B cell (primary cell): ENCODE measurements at regions not wholly inside any gene's neighbourhood (a gene's known extent, or its start where the extent isn't known, plus 50 kb on each side); places are given as distances from the start of the nearest gene placed in this dataset.
A peak's percentile ranks its signal among the peaks of the same experiment; 100 is the strongest.

Source experiments
- ATAC-seq: fragments of 200-7000 bp; cut with Tn5 transposase; one replicate; pipeline ENCODE4 v1.10.0; 2021; ENCODE audit warnings: low read depth, mild to moderate bottlenecking, moderate number of reproducible peaks, moderate library complexity
- CTCF ChIA-PET: fragments of 350-600 bp; sonication (Branson Sonifier 250); formaldehyde crosslinking; loops from one replicate; lab custom pipeline; 2021; ENCODE audit warnings: antibody characterized with exemption, inconsistent platforms; lab: Charles Lee
- POLR2A ChIA-PET: fragments of 350-600 bp; sonication (Branson Sonifier 250); formaldehyde crosslinking; loops from one replicate; lab custom pipeline; 2021; ENCODE audit warnings: antibody characterized with exemption; lab: Charles Lee
- DNase-seq: peaks from one replicate; pipeline ENCODE4 v3.0.0; 2013
- H2AFZ ChIP-seq: 2 replicates; pipeline ENCODE4 v1.6.1; 2012; ENCODE audit warnings: mild to moderate bottlenecking, low read depth, low read length; ENCODE audit not compliant: insufficient read depth, poor library complexity, severe bottlenecking
- H3K27ac ChIP-seq, 2 donors: 1 replicate in 1 of 2; 2 replicates in 1 of 2; pipeline ENCODE4 v1.5.1; 2012 to 2013; ENCODE audit warnings: low read length in 2 of 2, mild to moderate bottlenecking in 2 of 2, moderate library complexity in 1 of 2
- H3K27me3 ChIP-seq, 4 experiments: fragments of 200-600 bp in 1 of 4; sonication (generic) in 1 of 4; replicated peaks in 1 of 4; 1 replicate in 2 of 4; 2 replicates in 2 of 4; pipeline versions ENCODE4 v1.6.1 to v1.7.0; 2013 to 2016; ENCODE audit warnings: low read length in 3 of 4, mild to moderate bottlenecking in 2 of 4, mixed read lengths in 1 of 4, moderate library complexity in 1 of 4; ENCODE audit not compliant: insufficient read depth in 4 of 4, control insufficient read depth in 3 of 4; ENCODE audit errors: control extremely low read depth in 1 of 4
- H3K36me3 ChIP-seq, 2 experiments: replicated peaks in 1 of 2; 1 replicate in 1 of 2; 2 replicates in 1 of 2; pipeline versions ENCODE4 v1.6.1 to v1.7.1; 2013; ENCODE audit warnings: low read length in 1 of 2; ENCODE audit not compliant: insufficient read depth in 2 of 2, control insufficient read depth in 1 of 2; ENCODE audit errors: control extremely low read depth in 1 of 2, extremely low read depth in 1 of 2
- H3K4me1 ChIP-seq, 2 donors: fragments of 200-600 bp in 1 of 2; sonication (generic) in 1 of 2; 1 replicate in 1 of 2; 2 replicates in 1 of 2; pipeline versions ENCODE4 v1.5.1 to v1.6.1; 2013 to 2017; ENCODE audit warnings: low read length in 2 of 2; ENCODE audit not compliant: control insufficient read depth in 2 of 2, insufficient read depth in 2 of 2
- H3K4me2 ChIP-seq: replicated peaks from 2 replicates; pipeline ENCODE3; 2012; ENCODE audit warnings: mild to moderate bottlenecking, low read depth, low read length; ENCODE audit not compliant: poor library complexity, severe bottlenecking
- H3K4me3 ChIP-seq, 5 experiments: fragments of 200-600 bp in 1 of 5; sonication (generic) in 1 of 5; 1 replicate in 3 of 5; 2 replicates in 2 of 5; pipeline versions ENCODE4 v1.5.1 to v1.7.0; 2011 to 2016; ENCODE audit warnings: low read length in 4 of 5, mild to moderate bottlenecking in 4 of 5, low read depth in 2 of 5, control low read depth in 1 of 5, moderate library complexity in 1 of 5; ENCODE audit not compliant: insufficient read depth in 1 of 5; ENCODE audit errors: control extremely low read depth in 1 of 5, extremely low read depth in 1 of 5
- H3K79me2 ChIP-seq: fragments of 200-600 bp; sonication (generic); one replicate; pipeline ENCODE4 v1.6.0; 2016; ENCODE audit warnings: low read length; ENCODE audit not compliant: control insufficient read depth, insufficient read depth
- H3K9ac ChIP-seq: fragments of 200-600 bp; sonication (generic); 2 replicates; pipeline ENCODE4 v1.6.1; 2017; ENCODE audit warnings: mild to moderate bottlenecking, low read length, moderate library complexity
- H3K9me3 ChIP-seq, 3 donors: one replicate each; pipeline versions ENCODE4 v1.6.1 to v1.7.1; 2013; ENCODE audit warnings: low read length in 2 of 3; ENCODE audit not compliant: control insufficient read depth in 2 of 3, insufficient read depth in 1 of 3; ENCODE audit errors: control extremely low read depth in 1 of 3
- H4K20me1 ChIP-seq: 2 replicates; pipeline ENCODE4 v1.6.0; 2012; ENCODE audit warnings: mild to moderate bottlenecking, low read length; ENCODE audit not compliant: insufficient read depth, control insufficient read depth, poor library complexity, severe bottlenecking
- H3K27ac Mint-ChIP-seq: one replicate; pipeline ENCODE4 v1.8.0; 2021; ENCODE audit warnings: mixed read lengths
- H3K27me3 Mint-ChIP-seq: one replicate; pipeline ENCODE4 v1.8.0; 2021; ENCODE audit warnings: mixed read lengths
- H3K4me1 Mint-ChIP-seq: one replicate; pipeline ENCODE4 v1.8.0; 2021; ENCODE audit warnings: mixed read lengths
- H3K4me3 Mint-ChIP-seq: one replicate; pipeline ENCODE4 v1.8.0; 2021; ENCODE audit warnings: mixed read lengths
- H3K9me3 Mint-ChIP-seq: one replicate; pipeline ENCODE4 v1.8.0; 2022; ENCODE audit warnings: mixed read lengths; ENCODE audit not compliant: insufficient read depth
- CTCF ChIP-seq: fragments of 200-600 bp; IDR thresholded peaks from one replicate; pipeline ENCODE4 v1.8.0; 2022; ENCODE audit warnings: antibody characterized with exemption, mild to moderate bottlenecking
- EZH2 ChIP-seq: IDR thresholded peaks from 2 replicates; pipeline ENCODE4 v1.6.1; 2012; ENCODE audit warnings: borderline replicate concordance, low read depth, mild to moderate bottlenecking, moderate library complexity, low read length; ENCODE audit not compliant: insufficient read depth, poor library complexity, severe bottlenecking
- WGBS: methylation state at CpG from one replicate; pipeline ENCODE4 v1.1.5; 2013; ENCODE audit warnings: missing lambda C conversion rate; ENCODE audit not compliant: insufficient coverage; 5-methylcytosine and 5-hydroxymethylcytosine counted together
- intact Hi-C: fragments of 100-400 bp; cut with micrococcal nuclease; formaldehyde crosslinking; loops from one replicate; pipeline ENCODE4 v1.10.0; 2022

- peak overlapping the region; percentile 98 for H3K27ac Mint-ChIP-seq
- intact Hi-C loops: loop anchor here (2.0 to 10.0 kb wide), 4 partner anchors 18 to 810 kb away; partner anchors contain the start of genes CEP120, CSNK1G3 and SNX24
- WGBS: no CpG with 5 or more reads among the region's 4 CpGs
- no peaks in the 10 kb centered on the region for H3K9me3 Mint-ChIP-seq
- Histone ChIP-seq H3K4me3 (no peak overlapping the region), H3K9ac (no peak overlapping the region), H2AFZ (no peak overlapping the region), H3K36me3 (no peaks in the 10 kb centered on the region), H3K4me2 (peak overlapping the region; percentile 76), H3K27ac (peak overlapping the region; percentile 96), H3K79me2 (peaks cover 4% of the 10 kb centered on the region), H3K4me1 (peaks cover 52 to 54% of the 10 kb centered on the region in 2 donors), H3K27me3 (no peaks in the 10 kb centered on the region), H4K20me1 (no peaks in the 10 kb centered on the region), H3K9me3 (no peaks in the 10 kb centered on the region)
- DNase-seq (peak; percentile 56), ATAC-seq (no peak)
- H3K4me3 Mint-ChIP-seq: peak overlapping the region; percentile 2
- ChIA-PET CTCF (interaction anchor here (0.5 to 4.6 kb wide), 32 partner anchors 10 to 188 kb away, joined by 3 to 54 read pairs (median 4); partner anchors contain the start of genes SNX2 and SNX24), POLR2A (interaction anchor here (0.6 kb wide), 1 partner anchor 174 kb away, joined by 3 read pairs; no protein-coding TSS in a partner anchor)
- TF ChIP-seq EZH2 (no peak), CTCF (peak; percentile 74)
- peaks cover 59% of the 10 kb centered on the region for H3K4me1 Mint-ChIP-seq
- H3K27me3 Mint-ChIP-seq: no peaks in the 10 kb centered on the region
These were observed 70.4 kb upstream of the SNX2 start for GRCh38 chr5:122704247-122705036.

- Histone ChIP-seq H2AFZ (no peak overlapping the region), H3K36me3 (no peaks in the 10 kb centered on the region), H3K4me3 (no peak overlapping the region), H3K9ac (no peak overlapping the region), H3K4me2 (no peak overlapping the region), H3K27ac (no peak overlapping the region), H3K27me3 (no peaks in the 10 kb centered on the region), H3K79me2 (peaks cover 4% of the 10 kb centered on the region), H3K9me3 (no peaks in the 10 kb centered on the region), H3K4me1 (peaks cover 38 to 44% of the 10 kb centered on the region in 2 donors), H4K20me1 (no peaks in the 10 kb centered on the region)
- no peak for DNase-seq
- WGBS: no CpG with 5 or more reads among the region's 1 CpG
- intact Hi-C loops: loop anchor here (2.0 to 10.0 kb wide), 2 partner anchors 17 to 809 kb away; partner anchors contain the start of gene CSNK1G3
- H3K4me3 Mint-ChIP-seq: no peak overlapping the region
- H3K9me3 Mint-ChIP-seq: no peaks in the 10 kb centered on the region
- ChIA-PET CTCF (interaction anchor here (1.2 to 4.6 kb wide), 3 partner anchors 11 to 69 kb away, joined by 3 to 54 read pairs (median 28); partner anchors contain the start of gene SNX2), POLR2A (no interaction called here)
- ATAC-seq: no peak
- no peaks in the 10 kb centered on the region for H3K27me3 Mint-ChIP-seq
- H3K4me1 Mint-ChIP-seq: peaks cover 48% of the 10 kb centered on the region
- TF ChIP-seq EZH2 (no peak), CTCF (no peak)
- H3K27ac Mint-ChIP-seq: peak overlapping the region; percentile 59
These were observed 69.0 kb upstream of the SNX2 start for GRCh38 chr5:122705851-122706250.
